ENCODE measurements at regions not wholly inside any gene's neighbourhood (a gene's known extent, or its start where the extent isn't known, plus 50 kb on each side); places are given as distances from the start of the nearest gene placed in this dataset.
"Not testable (repeated sequence)": the region's sequence is repeated elsewhere in the genome, so short reads cannot be mapped to it uniquely, and the experiment has no call there.

DNA sequence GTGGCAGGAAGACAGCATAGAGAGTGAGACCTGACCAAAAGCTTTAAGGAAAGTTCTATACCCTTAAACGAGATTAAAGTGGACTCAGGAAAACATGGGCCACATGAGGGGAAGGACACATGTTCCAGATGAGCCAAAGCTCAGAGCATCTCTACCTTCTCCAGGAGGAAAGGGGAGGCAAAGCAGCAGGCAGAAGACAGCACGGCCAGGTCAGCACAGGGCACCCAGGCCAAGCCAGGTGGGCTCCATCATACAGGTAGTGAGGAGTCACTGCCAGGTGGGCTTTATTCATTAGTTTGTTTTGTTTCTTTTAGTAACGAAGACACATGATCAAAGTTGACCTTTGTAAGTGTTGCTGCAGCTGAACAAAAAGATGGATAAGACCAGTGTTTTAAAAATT, 1617.6 kb downstream of the SPATA31A7 start:
- TF ChIP-seq CTCF, POLR2A (IDR thresholded peaks at IDR 0.05): not testable (repeated sequence)
